ENCODE measurements at regions not wholly inside any gene's neighbourhood (a gene's known extent, or its start where the extent isn't known, plus 50 kb on each side); places are given as distances from the start of the nearest gene placed in this dataset.

DNA sequence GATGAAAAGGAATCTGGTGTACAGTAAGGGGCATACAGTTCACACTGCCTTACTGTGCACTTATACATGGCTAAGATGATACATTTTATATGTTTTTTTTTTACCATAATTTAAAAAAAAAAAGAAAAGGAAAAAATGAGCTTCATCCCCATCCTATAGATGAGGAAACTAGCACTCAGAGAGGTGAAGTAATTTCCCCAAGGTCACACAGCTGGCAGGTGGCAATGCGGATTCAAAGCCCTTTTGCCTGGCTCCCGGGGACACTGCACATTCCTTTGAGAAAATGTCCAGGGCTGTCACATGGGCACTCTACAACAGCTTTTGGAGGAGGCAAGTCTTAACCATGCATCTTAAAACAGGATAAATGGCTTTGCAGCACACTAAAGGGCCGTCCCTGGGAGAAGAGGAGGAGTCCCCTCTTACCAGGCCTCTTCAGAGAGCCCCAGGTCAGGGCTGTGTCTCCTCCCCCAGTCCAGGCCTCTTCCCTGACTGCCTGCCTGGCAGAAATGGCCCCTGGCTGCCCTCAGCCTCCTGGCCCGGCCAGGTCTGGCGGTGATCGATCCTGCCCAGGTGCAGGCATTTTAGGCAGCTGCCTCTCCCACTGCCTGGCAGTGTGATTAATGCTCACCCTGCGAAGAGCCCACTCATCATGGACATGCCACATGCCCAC, 95.1 kb upstream of the LINGO1 start:
- no peak for DNase-seq

DNA sequence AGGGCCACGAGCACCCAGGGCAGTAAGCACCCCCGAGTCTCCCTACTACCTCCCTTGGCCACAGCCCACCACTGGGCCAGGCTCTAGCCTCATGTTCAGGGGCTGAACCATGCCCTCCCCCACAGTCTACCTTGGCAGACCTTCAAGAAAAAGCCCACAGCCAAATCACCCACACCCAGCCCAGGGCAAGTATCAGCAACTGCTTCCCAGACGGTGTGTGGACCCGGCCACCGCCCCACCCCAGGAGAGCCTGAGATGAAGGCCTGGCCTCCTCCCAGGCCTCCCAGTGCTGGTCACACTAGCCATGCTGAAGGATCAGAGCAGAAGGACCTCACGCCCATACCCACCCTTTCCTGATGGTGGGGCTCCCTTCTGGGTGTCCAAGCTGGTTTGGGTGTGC, 92.0 kb upstream of the LINGO1 start:
- DNase-seq = no peak

DNA sequence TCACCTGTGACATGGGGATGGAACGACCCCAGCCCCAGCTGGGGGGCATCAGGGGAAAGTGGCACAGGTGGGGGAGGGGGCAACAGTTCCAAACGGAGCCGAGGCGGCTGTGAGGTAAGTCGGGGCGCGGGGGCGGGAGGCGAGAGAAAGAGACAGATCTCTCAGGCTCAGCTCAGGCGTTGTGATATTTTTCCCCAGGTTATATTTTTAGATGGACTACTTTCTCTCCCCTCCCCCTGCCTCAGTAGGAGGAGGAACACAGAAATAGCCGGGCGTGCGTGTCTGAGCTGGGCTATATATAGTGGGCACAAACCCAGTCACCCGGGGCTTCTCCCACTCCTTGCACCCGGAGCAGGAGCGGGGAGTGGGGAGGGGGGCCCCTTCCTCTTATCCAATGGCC, 91.0 kb upstream of the LINGO1 start:
- DNase-seq = no peak

DNA sequence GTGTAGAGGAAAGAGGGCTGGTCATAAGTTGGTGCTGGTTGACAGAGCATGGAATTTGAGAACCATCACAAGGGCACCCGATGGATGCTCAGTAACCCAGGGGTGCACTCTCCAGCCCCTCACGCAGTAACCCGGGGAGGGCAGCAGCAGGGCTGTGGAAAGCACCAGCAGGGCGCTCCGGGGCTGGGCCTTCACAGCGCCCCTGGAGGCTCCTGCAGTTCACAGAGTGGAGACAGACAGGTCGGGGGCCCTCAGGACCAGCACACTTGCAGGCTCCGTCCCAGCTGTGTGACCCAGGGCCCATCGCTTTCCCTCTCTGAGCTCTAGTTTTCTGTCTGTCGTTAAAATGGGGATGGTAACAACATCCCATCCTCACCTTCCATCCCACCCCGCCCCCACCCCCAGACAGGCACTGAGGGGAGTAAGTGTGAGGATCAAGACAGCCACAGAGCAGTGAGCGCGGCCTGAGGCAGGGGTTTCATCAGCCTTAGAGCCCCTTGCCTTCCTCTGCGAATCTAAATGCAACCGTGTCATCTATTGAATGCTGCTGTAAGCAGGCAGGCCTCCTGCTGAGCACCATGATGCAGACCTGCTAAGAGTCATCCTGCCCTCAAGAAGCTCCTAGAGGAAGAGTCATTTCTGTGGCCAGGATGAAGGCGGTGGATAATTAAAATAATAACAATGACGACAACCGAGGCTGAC, 90.2 kb upstream of the LINGO1 start:
- DNase-seq = no peak

DNA sequence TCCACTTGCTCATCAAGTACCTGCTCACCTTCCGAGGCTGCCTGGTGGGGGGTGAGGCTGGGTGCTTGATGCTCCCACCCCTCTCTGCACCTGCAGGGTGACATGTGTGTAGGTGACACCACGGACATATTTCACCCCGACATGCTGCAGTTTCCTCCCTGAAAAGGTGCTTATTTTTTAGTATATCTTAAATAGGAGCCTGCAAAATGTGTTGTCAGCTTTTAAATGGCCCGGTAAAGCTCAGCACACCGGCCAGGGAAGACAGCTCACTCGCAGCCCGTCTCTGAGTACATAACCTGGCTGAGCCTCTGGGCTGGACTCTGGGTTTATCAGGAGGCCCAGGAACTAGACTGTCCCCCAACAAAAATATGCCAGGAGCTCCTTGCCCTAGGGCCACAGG, 89.3 kb upstream of the LINGO1 start:
- no peak for DNase-seq

DNA sequence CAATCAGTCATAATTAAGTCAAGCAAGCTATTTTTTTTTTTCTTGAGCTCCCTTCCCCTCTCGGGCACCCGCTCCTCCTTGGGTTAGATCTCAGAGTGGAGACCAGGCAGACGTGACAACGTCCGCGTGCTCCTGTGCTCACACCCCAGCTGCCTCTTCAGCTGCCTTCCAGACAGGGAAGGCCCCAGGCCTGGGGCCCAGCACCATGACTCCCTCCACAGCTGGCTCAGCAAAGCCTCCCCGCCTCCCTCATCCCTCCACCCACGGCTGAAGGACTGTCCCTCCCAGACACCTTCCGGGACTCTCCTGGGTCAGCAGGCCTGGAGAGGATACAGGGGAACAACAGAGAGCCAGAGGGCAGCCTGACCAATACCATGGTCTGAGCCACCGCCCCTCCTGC, 87.9 kb upstream of the LINGO1 start:
- DNase-seq = no peak

DNA sequence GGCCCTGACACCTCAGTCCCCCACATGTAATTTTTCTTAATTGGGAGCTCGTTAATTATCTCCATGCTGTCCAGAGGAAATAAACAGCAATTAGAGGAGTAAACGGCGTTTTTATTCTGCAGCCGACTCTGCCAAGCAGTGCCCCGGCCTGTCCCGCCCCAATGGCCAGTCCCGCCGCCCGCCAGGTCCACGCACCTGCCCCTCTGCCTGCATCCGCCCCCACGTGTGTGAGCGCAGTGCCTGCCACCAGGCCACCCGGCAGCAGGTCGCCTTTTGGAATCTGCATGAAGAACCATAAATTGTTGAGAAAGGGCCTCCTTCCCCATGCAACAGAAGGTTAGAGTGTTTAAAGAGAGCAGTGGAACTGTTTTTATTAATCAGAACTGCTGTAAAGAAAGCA, 87.5 kb upstream of the LINGO1 start:
- no peak for DNase-seq

DNA sequence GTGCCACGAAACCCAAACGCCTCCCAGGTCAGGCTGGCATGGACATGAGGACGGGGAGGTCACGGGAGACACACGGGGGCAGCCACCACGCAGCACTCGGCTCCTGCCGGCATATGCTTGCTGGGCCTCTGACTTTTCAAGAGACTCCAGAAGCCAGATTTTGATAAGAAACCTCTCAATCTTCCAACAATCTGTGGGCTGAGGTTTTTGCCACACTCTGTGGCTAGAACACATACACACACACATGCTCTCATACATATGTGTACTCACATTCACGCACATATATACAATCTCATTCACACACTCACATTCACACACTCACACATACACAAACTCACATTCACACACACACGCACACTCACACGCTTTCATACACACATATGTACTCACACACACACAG, 86.7 kb upstream of the LINGO1 start:
- DNase-seq = no peak

DNA sequence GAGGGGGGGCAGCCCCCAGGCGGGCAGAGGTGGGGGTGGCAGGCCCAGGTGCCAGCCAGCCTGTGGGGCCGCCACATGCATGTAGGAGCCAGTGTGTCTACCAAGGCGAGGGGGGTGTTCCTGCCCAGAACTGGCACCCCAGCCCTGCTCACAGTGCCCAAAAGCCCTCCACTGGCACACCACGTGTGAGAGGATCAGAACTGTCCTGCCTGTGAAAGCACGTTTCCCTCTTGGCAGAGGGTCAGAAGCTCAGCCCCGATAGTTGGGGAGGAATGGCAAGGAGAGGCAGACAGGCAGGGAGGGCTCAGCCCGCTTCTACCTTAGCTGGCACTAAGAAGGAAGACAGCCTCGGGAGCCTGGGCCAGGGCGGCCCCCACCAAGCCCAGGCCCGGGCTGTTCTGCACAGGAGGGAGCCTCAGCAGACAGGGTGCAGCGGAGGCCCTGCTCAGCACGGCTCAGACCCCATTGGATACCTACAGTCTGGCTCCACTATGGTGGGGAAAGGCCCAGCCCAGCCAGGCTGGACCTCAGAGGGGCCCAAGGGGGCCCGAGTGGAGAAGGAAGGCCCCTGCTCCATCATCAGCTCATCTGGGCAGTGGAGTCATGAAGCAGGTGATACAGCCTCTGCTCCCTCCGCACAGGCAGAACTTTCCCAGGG, 84.8 kb upstream of the LINGO1 start:
- no peak for DNase-seq

DNA sequence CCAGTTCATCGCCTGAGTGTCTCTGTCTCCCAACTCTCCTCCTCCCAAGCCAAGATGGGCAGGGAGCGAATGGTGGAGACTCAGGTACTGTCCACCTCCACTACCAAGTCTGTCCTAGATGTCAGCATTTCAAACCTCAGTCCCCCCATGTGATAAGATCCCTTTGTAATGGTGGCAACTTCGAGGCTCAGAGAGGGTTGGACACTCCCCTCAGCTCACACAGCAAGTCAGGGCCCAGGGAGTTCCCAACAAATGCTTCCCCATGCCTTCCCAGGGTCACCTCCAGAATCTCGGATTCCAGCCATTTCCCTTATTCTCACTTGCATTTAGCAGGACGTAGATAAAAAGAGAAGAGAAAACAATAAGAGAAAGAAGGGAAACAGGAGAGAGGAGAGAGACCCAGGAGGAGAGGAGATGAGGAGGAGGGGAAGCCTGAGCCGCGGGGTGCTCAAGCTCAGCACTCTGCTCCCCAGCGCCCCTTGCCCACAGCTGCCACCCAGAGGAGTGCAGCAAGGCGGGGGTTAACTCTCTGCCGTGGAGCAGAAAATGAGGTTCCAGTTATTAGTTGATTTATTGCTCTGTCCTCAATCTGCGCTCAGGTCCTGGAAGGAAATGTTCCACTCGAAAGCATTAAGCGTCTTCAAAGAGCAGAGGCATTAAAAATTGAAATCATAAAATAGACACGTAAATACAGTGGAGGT, 84.1 kb upstream of the LINGO1 start:
- DNase-seq = no peak

DNA sequence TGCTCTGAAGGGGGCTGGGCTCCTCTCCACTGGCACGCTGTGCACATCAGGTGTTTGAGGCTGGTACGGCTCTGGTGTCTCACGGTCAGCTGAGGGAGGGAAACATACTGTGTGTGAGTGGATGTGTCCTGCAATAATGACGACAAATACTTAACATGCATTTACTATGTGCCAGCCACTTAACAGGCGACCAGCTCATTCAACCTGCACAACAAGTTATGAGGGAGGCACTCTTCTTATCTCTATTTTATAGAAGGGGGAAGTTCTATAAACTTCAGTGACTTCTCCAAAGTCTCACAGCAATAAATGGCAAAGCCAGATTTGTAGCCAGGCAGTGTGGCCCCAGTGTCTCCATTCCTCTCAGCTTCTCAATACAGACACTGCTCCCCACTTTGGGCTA, 83.1 kb upstream of the LINGO1 start:
- DNase-seq = no peak

DNA sequence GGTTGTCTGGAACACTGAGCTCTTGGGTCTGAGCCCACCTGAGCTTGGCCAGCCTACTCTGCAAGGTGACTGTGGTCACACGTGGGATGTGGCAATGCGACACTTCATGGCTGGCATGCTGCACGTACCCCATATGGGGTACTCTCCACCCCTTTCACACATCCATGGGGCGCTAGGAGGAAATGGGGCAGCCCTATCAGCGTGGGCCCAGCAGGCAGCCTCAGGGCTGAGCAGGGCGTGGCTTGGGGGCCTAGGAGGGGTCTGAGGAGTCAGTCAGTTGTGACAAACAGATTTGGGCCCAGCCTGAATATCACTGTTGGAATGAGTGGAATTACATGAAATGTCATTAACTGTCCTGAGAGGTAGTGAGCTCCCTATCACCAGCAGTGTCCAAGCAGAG, 82.3 kb upstream of the LINGO1 start:
- no peak for DNase-seq

DNA sequence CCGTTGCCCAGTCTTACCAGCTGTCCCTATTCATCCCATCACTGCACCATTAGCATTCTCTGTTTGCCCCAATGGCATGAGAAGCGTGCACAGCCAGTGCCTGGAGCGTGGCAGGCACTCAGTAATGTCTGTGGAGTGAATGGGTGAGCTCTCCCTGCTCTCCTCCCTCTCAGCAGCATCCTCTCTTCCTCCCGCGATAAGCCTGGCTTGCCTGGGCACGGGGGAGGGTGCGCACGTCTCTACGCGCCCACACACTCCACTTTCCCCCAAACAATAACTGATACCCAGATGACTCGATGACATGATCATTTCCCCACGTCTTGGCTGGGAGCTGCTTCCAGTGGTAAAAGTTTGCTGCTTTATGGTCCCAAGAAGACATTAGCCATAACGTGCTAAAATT, 81.8 kb upstream of the LINGO1 start:
- DNase-seq = no peak

DNA sequence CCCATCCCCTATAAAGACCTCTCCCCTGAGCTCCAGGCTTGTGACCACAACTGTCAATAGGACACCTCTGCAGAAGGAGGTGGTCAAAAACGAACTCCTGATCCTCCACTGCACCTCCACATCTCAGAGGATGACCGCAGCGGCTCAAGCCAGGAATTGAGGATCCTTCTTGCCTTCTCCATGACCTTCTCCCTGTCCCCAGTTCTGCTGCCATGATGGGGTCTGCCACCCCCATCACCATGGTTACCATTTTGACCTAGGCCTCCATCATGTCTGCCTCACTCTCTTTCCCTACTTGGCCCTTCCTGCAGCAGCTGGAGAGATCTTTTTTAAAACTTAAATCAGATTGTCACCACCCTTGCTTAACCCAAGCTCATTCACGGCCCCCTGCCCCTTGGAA, 81.3 kb upstream of the LINGO1 start:
- no peak for DNase-seq

DNA sequence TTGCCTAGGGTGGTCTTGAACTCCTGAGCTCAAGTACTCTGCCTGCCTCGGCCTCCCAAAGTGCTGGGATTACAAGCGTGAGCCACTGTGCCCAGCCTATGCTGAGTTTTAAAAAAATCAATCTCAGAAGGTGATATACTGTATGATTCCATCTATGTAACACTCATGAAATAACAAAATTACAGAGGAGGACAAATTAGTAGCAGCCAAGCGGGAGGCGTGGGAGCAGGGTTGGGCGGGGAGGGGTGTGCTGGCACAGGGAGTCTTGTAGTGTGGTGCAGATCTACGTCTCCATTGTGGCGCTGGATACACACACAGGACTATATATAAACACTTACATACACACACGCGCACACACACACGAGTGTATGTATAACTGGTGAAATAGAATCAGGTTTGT, 80.6 kb upstream of the LINGO1 start:
- DNase-seq = no peak

DNA sequence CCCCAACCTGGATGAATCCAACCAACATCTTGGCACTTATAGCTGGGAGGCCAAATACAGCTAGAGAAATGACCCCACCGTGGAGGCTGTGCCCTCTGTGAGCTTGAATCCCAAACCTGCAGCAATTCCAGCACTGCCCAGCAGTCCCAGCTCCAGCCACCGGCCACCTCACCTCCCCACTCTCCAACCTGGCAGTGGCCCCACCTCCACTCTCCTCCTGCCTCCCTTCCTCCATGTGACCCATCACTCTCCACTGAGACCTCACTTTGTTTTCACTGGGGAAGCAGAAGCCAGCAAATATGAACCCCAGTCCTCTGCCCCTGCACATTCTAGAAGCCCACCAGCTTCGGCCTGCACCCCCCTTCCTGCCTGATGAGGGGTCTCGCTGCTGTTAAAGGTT, 79.7 kb upstream of the LINGO1 start:
- DNase-seq = no peak

DNA sequence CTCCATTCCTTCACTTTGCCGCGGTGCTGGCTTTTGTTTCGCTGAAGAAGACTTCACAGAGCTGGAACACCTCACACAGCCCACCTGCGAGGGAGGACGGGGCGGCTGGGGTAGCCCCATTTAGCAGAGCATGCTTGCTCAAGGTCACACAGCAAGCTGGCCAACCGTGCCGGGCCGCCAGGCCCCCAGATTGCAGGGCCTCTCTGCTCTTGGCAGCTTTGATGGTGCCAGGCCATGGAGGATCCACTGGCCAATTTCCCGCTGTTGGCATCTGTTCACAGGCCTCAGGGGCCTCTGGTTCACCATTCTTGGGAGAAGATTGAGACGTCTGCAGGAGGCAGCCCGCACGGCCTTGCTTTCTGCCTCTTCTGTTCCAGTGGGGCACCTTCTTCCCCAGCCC, 77.9 kb upstream of the LINGO1 start:
- DNase-seq = no peak

DNA sequence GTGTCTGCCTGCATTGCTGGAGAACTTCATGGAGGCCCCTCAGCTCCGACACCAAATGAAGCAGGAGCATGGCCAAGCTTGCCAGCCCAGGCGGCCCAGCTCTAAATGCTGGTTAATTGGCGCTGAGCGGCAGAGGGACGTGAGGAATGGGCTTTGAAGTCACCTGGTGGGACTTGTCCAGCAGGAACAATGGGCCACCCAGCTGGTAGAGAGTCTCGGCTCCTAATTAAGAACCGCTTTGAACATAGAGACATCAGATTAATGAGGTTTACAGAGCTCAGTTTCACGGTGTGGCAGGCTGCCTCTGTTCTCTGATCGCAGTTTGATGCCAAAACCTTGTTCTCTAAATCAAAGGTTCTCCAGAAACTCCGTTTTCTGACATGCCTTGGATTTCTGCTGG, 77.5 kb upstream of the LINGO1 start:
- DNase-seq = no peak

DNA sequence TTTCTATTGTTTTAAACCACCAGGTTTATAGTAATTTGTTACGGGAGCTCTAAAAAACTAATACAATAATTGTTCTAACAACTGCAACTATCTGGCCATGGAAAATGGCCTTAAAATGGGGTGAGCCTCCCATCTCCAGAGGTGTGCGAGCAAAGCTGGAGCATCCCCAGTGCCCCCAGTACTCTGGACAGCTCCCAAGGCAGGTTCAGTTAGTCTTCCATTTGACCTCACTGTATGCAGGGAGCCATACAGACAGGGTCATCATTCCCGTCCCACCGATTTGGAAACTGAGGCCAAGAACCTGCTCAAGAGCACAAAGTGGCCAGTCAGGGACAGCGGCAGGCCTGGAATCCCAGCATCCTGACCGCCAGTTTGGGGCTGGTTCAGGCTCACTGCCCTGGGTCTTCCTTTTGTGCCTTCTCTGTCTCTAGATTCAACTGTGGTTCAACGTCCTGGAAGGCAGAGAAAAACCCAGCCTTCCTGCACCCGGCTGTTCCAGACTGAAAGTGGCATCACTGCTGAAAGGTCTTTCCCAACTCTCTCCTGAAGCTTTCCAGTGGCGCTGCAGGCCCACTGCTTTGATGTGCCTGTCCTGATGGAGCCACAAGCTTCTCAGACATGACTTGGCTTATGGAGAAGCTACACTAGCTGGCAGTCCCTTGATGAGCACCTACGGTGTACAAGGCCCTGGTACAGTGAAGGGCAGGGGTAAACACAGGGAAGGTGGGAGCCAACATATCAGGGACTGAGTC, 76.6 kb upstream of the LINGO1 start:
- DNase-seq = no peak

DNA sequence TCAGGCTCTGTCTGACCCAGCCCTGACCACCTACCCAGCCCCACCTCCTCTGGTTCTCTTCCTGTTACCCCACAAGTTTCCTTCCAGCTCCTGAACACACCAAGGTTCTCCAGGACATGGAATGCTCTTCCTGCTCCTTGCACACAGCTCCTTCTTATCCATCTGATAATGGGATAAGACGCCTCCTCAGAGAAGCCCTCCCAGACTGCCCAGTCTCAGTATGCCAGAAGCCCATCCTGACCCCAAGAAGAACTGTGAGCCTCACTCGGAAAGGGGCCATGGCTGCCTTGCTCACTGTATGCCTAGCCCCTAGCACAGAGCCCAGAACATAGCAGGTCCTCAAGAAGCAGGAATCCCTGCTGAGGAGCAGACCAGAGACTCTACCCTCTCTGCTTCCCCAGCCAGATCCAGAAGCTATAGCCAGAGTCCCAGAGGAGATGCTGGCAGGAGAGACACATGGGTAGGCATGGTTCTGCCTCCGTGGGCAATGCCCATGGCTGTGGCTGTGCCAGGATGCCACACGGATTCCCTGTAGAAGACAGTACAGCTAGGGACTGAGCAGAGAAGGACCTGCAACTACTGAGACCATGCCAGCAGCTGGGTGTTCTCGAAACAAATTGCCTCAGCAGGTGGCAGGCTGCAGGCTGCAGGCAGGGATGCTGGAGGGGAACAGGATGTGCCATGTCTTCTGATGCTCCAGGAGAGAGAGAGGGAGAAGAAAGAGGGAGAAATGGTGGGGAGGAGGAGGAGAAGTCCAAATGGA, 74.0 kb upstream of the LINGO1 start:
- no peak for DNase-seq

DNA sequence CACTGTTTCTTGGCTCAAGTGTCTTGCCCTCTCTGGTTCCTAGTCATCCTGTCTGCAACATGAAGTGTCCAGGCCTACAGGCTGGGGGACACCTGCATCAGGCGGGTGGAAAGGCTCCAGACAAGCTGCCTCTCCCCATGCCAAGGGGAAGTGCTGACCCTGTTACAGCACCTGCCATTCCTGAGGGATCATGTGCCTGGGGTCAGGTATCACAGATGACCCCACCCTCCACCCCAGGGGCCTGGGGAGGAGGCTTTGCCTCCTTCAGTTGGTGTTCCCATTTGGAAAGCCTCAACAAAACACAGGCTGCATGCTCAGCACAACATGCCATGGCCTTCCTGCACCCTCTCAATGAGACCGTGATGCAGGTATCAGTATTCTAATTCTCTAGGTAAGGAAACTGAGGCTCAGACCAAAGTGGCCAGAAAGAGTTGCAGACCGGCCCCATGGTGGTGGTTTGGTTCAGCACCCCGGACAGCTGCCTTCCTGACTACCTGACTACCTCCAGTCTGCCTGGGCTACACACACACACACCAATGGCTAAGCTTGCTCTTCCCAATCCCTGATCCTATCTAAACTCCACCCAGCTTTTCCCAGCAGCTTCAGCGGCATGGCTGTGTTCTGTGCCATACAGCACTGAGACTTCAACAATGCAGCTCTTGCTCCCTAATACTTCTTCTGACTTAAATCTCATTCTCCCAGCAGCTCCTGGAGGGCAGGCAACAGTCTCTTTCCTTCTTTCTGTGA, 69.7 kb upstream of the LINGO1 start:
- no peak for DNase-seq

DNA sequence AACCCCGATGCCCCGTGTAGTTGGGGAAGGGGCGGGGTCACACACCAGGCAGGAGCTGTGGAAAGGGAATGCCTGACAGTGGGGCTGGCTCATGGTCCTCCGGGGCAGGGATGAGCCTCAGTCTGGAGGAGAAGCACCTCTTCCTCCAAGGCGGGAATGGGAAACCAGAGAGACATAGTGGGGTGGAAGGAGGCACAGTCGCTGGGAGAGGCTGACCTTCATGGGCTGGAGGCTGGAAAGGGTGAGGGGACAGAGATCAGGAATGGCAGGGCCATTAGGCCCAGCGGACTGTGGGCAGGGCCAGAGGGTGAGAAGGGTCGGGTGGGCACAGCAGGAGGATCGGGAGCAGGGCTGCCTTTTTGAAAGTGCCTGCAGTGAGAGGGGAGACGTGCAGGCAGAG, 65.8 kb upstream of the LINGO1 start:
- DNase-seq = no peak

Measured in activated T-cell treated with anti-CD3 and anti-CD28 coated beads, Interleukin-2, amount 50 U/mL, for 1 hour (primary cell).